GM19395 (cell line): ENCODE measurements at regions not wholly inside any gene's neighbourhood (a gene's known extent, or its start where the extent isn't known, plus 50 kb on each side); places are given as distances from the start of the nearest gene placed in this dataset.

Source experiments
- ATAC-seq: cut with Tn5 transposase; IDR thresholded peaks from one replicate; pipeline ENCODE4 v1.9.1; 2021; ENCODE audit warnings: mild to moderate bottlenecking, moderate library complexity; ENCODE audit not compliant: unreplicated experiment

DNA sequence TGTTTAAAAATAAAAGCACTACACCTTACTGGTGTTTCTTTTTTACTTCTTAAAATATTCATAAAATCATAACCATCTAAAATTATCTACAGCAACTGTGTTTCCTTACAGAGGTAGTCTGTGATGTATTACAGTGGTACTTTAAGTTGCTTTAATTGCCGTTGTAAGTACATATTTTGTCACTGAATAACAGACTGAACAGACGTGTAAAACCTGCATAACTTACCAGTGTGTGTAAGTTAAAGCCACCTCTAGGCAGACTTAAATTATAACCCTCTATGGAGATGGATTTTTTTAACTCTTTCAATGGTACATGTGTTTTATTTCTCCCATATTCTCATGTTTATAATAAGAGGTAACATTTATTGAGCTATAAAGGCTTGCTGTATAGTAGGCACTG lies 166.8 kb downstream of the NR4A2 start:
- no peak for ATAC-seq

DNA sequence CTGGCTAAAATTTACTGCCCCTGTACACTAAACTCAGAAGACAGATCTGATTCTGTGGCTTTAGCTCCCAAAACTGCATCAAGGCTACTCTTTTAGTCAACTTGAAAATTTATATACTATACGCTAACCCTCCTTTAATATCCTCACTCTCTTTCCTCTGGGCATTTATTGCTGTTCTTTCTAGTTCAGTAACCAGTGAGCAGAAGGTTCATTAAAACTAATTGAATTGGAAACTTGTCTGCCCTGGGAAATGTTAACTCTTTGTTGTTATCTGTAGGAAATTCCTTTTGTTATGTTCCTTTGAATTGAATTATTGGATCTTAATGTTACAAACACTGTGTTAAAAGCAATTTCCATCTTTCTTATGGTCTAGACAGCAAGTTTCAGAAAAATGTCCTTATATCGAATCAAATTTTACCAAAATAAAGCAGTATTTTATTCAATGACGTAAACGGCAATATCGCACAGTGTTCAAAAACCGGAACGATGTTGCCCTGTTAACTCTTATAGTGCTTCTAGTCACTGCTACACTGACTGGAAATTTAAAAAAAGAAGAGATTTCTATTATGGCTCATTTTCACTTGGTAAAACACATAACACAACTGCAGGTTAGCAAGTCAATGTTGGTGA lies 168.3 kb downstream of the NR4A2 start:
- no peak for ATAC-seq

DNA sequence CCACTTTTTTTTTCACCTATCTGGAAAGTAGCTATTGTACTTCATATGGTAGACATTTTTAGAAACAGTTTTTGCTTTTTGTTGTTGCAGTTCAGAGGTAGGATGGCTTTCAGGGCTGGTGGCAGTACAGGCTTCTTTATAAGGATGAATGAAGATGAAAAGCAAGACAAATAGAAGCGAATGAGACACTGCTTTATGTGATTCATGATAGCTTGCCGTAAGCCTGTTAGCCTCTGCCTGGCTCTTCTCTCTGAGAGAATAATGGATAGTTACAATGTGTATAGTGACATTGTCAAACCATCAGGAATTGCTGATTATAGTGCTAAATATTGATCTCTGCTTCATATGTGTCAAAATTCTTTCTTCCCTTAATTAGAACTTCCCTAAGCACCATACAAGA lies 173.7 kb downstream of the NR4A2 start:
- no peak for ATAC-seq

DNA sequence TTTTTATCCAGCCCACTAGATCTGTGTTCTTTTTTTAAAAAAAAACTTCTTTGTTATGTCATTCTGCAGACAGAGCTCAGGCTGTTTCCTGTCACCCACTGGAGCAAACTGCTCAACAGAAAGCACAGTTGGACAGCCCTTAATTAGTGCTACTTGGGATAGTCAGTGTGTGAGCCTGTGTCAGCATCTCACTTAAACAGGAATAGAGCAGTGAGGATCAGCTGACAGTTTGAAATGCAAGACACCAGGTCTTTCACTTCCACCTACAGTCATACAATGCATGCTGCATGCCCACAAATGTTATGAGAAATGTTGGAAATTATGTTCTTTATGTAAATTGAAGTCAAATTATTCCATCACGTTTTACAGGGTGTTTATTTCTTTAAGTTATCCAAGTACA lies 174.9 kb downstream of the NR4A2 start:
- no peak for ATAC-seq

DNA sequence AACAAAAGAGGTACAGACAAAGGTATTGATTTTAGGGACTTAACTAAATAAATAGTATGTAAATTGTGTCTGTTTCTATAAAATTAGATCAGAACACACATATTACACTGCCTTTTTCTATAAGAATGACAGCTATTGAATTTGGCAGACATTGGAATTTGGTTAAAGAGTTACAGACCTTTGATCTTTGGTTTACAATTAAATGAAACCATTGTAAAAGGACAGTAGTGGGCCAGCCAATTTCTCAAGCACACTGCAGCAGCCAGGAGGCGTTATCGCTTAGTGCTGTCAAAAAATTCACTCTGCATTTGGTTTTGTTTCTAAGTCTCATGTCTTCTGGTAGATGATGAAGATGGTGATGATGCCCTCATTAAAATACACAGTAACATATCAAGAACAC lies 175.9 kb downstream of the NR4A2 start:
- no peak for ATAC-seq

DNA sequence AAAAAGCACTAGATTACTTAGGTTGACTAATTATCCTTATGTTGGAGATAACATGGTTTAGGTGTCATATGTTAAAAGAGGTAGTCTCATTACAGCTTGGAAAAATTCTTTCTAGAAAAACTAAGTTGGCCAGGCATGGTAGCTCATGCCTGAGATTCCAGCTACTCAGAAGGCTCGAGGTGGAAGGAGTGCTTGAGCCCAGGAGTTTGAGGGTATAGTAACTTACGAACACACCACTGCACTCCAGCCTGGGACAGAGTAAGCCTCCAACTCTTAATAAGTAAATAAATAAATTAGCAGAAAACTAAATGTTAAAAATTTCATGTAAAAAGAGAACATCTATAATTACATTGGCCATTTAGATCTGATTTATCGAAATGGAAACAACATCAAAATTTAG lies 177.2 kb downstream of the NR4A2 start:
- ATAC-seq: no peak

DNA sequence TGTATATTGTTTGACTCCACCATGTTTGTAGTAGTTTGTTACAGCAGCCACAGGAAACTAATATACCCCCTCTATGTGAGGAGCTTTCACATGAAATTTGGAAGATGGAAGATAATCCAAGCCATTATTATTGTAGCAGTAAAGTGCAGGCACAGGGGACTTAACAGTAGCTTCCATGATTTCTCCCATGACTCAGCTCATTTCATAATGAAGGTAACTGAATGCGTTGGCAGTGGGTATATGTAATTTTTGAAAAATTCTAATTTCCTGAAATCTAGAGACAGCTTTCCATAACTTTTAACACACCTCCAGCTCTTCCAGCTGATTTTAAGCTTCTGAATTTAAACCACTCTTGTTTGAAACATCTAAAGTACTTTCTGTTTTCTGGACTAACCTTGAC lies 181.2 kb downstream of the NR4A2 start:
- no peak for ATAC-seq

DNA sequence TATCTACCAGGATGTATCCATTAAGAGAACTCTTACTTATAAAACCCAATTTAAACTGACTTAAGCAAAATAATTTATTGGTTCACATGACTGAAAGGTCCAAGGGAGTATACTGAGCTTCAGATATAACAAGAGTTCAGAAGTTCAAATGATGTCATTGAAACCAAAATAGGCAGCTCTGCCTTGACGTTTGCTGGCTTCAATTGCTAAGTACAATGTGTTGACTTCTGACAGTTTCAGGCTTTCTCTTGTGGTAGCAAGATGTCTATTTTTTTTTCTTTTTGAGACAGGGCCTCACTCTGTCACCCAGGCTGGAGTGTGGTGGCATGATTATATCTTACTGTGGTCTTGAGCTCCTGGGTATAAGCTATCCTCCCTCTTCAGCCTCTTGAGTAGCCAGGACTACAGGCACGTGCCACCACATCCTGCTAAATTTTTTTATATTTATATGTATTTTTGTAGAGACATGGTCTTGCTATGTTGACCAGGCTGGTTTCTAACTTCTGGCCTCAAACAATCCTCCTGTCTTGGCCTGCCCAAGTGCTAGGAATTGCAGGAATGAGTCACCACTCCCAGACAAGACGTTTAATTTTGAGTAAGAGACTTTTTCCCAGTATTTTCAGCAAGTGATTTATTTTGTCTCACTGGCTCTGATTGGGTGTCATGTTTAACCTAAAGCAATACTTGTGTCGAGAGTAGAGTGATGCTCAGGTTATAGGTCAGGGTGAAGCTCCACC lies 184.8 kb downstream of the NR4A2 start:
- peak; percentile 83 for ATAC-seq

DNA sequence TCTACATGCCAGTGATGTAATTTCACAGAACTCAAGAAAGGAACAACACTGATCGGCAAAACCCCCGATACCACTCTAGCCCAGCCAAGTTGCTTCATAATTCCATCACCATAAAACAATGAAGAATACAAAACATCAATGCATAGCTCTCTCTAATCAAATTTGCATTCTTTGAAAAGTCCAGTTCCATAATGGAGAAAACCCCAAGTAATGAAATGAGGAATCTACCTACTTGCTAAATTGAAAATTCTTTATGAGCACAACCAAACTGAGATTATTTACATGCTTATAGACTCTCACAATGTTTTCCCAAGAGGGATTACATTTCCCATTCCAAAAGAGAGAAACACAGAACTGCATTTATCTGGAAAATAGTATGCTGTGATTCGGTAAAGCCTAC lies 186.5 kb downstream of the NR4A2 start:
- ATAC-seq: no peak

DNA sequence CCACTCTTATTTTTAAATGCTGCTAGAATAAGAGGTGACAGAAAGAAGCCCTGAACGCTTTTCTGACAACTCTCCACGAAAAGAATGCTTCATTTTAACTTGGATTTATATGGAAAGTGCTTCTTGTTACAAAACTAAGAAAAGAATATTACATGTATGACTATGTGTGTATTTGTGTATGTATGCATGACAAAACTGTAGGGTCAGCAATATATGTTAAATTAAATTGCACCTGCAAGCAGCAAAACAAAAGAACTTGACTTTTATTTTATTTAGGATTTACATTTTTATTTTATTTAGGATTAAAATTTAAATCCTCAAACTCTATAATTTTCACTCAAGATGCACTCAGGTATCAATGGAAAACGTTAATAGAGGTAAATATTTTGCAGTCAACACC lies 187.1 kb downstream of the NR4A2 start:
- no peak for ATAC-seq

DNA sequence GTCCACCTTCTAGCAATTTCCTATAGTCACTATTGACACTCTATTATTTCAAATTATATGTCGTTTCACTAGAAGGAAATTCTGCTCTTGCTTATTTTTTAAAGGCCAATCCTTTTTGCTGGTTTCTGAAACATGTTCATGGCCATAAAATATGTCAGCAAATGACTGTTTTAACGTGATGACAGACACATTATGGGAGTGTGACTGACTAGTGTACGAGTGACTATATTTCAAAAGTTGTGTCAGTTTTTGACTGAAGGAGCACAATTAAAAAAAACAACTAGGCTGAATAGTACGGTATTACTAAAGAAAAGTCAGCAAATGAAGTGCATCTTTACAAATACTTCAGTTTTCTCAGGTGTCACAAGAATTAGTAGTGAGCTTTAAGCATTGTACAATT lies 196.0 kb downstream of the NR4A2 start:
- no peak for ATAC-seq

DNA sequence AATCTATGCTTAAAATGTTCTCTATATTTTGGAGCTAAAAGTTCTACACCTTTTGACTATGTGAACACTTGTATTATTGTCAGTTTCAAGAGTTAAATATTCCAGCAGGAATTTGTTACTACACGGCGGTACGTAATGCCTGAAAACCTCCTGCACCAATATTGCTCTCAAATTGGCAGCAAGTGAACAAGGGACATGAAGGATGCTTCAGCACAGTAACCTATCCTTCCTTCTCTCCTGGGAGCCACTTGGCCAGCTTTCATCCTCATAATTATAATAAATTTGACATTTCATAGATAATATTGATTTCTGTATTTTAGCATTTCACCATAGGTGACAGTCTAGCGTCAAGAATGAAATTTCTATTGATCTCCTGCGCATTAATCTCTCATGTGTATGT lies 197.6 kb downstream of the NR4A2 start:
- no peak for ATAC-seq

DNA sequence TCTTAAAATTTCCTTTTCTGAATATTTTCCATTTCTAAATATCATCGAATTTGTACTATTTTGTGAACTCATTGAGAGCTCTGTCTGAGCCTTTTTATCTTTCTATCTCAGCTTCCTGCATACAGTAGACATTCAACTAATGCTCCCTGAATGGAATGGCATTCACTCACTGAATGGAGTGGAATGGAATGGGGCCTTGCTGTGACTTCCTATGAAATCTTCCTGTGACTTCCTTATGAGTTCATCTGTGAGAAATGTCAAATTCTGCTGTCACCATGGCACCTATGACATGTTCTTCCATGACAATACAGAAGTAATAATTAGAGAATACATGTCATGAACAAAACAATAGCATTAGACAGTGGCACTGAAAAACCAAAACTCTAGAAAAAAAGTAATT lies 199.6 kb downstream of the NR4A2 start:
- ATAC-seq: no peak

DNA sequence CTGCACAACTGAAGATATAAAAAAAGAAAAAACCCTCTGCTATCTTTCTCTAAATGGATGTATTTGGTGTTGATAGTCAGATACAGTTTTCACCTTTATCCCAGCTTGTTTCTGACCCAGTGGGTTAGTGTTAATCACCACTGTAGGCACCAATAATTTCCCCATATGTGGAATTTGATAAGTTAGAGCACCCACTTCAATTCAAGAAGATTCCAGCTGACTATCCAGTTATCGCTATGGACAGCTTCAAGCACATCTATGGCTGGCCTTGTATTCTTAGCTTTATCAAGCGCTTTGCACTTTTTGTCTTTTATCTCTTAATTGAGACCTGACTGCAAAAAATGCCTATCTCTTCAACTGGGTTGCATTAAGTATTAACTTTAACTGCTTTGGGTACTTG lies 200.4 kb downstream of the NR4A2 start:
- no peak for ATAC-seq

DNA sequence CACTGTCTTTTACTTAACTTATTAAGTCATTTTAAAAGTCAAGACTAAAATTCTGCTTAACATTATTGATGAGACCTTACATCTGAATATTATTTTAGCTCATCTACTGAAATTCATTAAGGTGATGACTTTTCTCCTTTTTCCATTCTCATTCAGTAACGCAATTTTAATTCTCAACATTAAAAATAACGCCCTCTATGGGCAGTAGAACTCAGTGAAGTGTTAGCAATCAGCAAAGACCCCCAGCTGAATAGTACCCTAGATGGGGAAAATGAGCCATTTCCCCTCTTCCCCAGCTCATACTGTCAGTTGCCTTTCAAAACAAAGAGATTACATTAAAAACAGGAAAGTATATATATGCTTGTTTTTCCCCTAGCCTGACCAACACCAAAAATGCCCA lies 203.3 kb downstream of the NR4A2 start:
- ATAC-seq: no peak

DNA sequence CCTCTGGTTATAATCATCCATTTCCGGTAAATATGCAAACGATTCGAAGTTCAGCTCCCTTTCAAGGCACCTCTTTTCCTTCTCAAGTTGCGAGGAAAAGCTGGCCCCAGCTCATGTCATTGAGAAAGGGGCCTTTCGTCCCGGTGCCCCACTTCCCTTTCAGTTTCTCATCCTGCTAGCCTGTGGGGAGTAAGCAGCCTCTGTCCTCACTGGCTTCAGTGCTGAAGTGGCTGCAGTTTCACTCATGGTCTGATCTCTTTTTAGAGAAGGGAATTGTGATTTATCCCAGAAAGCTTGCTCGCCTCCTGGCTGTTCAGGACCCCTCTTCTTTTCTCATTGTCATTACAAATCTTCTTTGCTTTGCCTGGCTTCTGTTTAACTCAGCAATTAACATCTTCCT lies 207.5 kb downstream of the NR4A2 start:
- ATAC-seq: no peak

DNA sequence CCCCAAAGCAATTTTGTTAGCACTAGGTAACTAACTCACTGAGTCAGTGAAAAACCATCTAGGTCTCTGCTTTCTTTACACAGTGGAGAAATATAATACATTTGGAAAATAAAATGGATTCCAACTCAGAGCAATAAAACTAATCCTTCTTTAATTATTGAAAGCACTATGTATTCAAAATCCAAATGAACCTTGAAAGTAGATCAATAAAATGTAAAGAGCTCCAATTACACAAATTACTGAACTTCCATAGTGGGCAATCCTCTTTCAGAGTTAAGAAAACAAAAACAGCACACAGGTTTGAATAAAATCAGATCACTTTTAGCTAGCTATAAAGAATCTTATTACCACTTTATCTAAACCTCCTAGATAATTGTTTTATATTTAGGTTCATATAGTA lies 208.1 kb downstream of the NR4A2 start:
- ATAC-seq: no peak

DNA sequence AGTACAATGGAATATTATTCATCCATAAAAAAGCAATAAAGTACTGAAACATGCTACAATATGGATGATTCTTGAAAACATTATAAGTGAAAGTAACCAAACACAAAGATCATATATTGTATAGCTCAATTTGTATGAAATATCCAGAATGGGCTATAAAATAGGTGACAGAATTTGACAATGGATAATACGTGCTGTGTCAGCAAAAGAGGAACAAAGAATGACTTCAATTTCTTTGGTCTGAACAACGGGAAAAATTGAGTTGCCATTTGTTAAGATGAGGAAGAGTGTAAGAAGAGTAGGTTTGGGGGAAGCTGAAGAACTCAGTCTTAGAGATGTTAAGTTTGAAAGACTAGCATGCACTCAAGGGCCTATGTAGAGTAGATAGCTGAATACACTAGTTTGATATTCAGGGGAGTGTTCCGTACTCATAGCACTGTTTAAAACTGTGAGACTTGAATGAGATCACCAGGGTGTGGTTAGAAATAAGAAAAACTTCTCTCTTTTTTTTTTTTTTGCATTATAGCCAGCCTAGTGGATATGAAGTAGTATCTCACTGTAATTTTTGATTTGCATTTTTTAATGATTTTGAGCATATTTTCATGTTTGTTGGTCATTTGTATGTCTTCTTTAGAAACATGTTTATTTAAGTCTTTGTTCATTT lies 213.6 kb downstream of the NR4A2 start:
- no peak for ATAC-seq

DNA sequence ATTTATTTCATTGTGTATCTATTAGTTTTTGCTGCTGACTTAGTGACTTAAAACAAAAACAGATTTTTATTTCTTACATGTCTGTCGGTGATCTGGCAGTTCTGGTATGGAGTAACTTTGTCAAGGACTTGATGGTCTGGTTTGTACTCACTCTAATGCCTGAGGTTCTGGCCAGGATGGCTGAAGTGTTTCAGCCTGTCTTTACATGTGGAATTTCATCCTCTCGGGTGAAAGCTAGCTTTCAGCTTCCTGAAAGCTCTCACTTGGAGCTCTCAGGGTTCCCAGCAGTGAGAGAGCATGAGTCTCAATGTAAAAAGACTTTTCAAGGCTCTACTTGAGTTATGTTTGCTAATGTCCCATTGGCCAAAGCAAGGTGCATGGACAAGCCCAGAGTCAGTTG lies 216.4 kb downstream of the NR4A2 start:
- ATAC-seq: no peak

DNA sequence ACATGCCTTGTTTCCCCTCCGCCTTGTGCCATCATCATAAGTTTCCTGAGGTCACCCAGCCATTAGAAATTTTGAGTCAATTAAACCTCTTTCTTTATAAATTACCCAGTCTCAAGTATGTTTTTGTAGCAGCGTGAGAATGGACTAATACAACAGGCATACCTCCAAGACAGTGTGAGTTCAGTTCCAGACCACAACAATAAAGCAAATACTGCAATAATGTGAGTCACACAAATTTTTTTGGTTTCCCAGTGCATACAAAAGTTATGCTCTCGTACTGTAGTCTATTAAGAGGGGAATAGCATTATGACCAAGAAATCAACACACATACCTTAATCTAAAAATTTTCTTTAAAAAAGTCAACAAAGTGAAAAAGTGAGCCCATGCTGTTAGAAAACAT lies 217.2 kb downstream of the NR4A2 start:
- no peak for ATAC-seq

DNA sequence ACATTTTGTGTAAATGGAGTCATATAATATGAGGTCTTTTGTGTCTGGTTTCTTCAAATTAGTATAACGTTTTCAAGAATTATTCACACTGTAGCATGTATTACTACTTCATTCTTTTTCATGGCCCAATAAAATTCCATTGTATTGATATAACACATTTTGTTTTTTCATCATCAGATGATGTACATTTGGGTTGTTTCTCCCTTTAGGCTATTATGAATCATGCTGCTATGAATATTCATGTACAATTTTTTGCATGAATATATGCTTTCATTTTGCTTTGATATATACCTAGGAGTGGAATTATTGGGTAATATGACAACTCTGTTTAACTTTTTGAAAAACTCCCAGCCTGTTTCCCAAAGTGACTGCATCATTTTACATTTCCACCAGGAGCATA lies 220.2 kb downstream of the NR4A2 start:
- no peak for ATAC-seq

DNA sequence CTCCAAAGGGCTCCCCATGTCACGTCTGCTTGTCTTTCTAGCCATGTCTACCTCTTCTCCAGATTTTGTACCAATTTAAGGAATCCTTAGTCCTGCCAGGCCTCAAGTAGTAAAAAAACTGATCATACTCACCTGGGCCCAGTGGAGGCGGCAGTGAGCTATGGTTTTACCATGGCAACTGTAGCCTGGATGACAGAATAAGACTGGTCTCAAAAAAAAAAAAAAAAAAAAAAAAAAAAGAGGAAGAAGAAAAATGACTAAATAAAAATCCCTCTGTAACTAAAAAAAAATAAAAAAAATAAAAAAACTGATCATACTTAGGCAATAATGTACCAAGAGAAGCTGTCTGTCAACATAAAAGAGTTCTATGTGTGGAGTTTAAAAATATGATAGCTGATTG lies 221.6 kb downstream of the NR4A2 start:
- peak; percentile 98 for ATAC-seq
